ENCODE measurements at regions not wholly inside any gene's neighbourhood (a gene's known extent, or its start where the extent isn't known, plus 50 kb on each side); places are given as distances from the start of the nearest gene placed in this dataset.

DNA sequence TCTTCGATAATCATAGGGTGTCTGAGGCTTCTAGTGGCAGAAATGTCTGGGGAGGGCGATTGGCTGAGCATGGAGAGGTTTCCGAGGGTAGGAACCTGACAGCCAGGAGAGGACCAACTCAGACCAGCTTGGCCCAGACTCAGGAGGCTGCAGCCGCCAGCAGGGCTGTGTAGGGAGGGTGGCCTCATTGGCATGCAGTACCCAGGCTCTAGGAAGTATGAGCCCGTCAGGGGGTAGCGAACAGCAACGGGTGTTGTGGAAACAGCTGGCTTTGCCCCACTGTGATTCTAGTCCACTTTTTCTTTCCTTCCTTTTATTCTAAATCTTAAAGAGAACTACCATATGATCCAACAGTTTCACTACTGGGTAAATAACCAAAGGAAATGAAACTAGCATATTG is 103.3 kb downstream of the DIRAS3 start:
- Histone ChIP-seq H3K4me3 (ENCODE audit: low read length) (no peak overlapping the region), H3K4me1 (ENCODE audit: control insufficient read depth, insufficient read depth, low read length) (peaks cover 14% of the 10 kb centered on the region), H3K9ac (ENCODE audit: low read depth, low read length) (no peak overlapping the region), H3K9me3 (replicated peaks; ENCODE audit: low read length) (no peaks in the 10 kb centered on the region), H3K36me3 (ENCODE audit: insufficient read depth, low read length) (no peaks in the 10 kb centered on the region), H3K4me2 (ENCODE audit: low read length) (no peak overlapping the region), H3K27me3 (ENCODE audit: control insufficient read depth, insufficient read depth, low read length) (no peaks in the 10 kb centered on the region)

DNA sequence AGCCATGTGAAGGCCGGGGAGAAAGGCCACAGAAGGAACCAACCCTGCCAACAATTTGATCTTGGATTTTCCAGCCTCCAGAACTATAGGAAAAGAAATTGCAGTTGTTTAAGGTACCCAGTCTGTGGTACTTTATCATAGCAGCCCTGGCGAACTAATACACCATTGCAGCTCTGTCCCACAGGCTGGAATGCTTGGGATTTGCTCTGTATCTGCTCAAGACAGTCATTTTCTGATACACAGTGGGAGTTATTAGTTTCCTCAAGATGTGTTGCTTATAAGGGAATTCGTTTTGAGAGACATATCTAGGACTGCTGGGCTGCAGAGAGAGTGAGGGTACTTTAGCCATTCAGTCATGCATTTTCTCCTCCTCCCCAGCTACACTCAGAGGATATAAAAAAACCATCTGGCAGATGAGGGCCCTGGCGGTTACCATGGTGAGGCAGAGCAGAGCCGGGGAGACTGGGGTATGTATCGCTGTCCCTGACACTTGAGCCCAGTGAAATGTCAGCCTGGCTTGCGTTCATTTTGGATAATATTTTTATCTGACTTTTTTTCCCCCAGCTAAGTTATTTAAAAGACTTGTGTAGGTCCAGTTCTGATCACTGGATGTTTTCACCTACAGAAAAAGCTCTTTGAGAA is 104.6 kb downstream of the DIRAS3 start:
- H3K4me2 ChIP-seq (ENCODE audit: low read length), result no peak overlapping the region
- no peak overlapping the region for H3K4me3 ChIP-seq (ENCODE audit: low read length)
- H3K9me3 ChIP-seq (replicated peaks; ENCODE audit: low read length), result no peaks in the 10 kb centered on the region
- H3K9ac ChIP-seq (ENCODE audit: low read depth, low read length), result no peak overlapping the region
- H3K4me1 ChIP-seq (ENCODE audit: control insufficient read depth, insufficient read depth, low read length), result peaks cover 11% of the 10 kb centered on the region
- H3K36me3 ChIP-seq (ENCODE audit: insufficient read depth, low read length), result no peaks in the 10 kb centered on the region
- H3K27me3 ChIP-seq (ENCODE audit: control insufficient read depth, insufficient read depth, low read length), result no peaks in the 10 kb centered on the region

DNA sequence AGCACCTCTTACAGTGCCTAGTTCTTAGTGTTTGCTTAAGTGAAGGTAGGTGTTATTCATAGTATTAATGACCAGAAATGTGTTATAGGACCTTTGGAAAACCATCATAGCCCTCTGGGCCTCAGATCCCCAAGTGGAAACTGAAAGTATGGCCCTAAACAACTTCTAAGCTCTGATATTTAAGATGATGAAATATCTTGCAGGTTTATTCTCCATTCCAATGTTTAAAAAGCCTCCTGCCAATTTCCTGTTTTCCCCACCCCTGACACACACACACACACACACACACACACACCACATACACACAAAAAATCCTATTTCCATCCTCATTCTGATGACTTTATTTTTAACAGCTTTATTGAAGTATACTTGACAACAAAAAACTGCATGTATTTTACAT is 108.2 kb downstream of the DIRAS3 start:
- Histone ChIP-seq H3K36me3 (ENCODE audit: insufficient read depth, low read length) (no peaks in the 10 kb centered on the region), H3K4me3 (ENCODE audit: low read length) (no peak overlapping the region), H3K9me3 (replicated peaks; ENCODE audit: low read length) (no peaks in the 10 kb centered on the region), H3K27me3 (ENCODE audit: control insufficient read depth, insufficient read depth, low read length) (no peaks in the 10 kb centered on the region), H3K4me1 (ENCODE audit: control insufficient read depth, insufficient read depth, low read length) (peaks cover 14% of the 10 kb centered on the region), H3K9ac (ENCODE audit: low read depth, low read length) (no peak overlapping the region), H3K4me2 (ENCODE audit: low read length) (no peak overlapping the region)

DNA sequence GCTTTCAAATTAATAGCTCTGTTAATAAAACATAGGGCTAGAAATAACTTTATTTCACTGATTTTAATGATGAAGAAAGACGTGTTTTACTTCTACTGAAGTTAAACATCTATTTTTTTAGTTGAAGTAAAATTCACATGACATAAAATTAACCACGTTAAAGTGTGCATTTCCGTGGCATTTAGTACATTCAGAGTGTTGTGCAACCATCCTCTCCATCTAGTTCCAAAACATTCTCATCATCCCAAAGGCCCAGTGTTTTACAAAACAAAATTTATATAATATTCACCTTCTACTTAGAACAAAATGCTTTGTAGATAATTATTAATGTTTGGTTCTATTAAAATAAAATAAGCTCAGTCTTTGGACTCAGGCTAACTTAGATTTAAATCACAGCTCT is 108.5 kb upstream of the GNG12 start:
- Histone ChIP-seq H3K9ac (ENCODE audit: low read depth, low read length) (no peak overlapping the region), H3K4me3 (ENCODE audit: low read length) (no peak overlapping the region), H3K4me2 (ENCODE audit: low read length) (no peak overlapping the region), H3K27me3 (ENCODE audit: control insufficient read depth, insufficient read depth, low read length) (no peaks in the 10 kb centered on the region), H3K4me1 (ENCODE audit: control insufficient read depth, insufficient read depth, low read length) (peaks cover 18% of the 10 kb centered on the region), H3K9me3 (replicated peaks; ENCODE audit: low read length) (no peaks in the 10 kb centered on the region), H3K36me3 (ENCODE audit: insufficient read depth, low read length) (no peaks in the 10 kb centered on the region)

DNA sequence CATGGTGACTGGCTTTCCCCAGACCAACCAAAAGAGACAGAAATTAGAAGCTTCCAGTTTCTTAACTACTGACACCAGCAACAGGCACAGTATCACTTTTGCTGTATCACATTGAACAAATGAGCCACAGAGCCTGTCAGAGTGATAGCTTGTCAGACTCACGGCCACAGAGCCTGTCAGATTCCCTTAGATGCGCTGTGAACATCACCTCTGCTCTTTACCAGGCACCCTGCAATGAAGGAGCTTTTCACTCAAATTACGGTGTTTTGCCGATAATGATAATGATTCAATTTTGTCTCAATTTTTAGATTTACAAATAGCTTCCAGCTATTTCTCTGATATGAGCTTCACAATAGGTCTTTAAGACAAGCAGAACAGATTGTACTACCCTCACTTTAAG is 107.9 kb upstream of the GNG12 start:
- Histone ChIP-seq H3K9me3 (replicated peaks; ENCODE audit: low read length) (no peaks in the 10 kb centered on the region), H3K27me3 (ENCODE audit: control insufficient read depth, insufficient read depth, low read length) (no peaks in the 10 kb centered on the region), H3K4me2 (ENCODE audit: low read length) (no peak overlapping the region), H3K4me3 (ENCODE audit: low read length) (no peak overlapping the region), H3K9ac (ENCODE audit: low read depth, low read length) (no peak overlapping the region), H3K36me3 (ENCODE audit: insufficient read depth, low read length) (no peaks in the 10 kb centered on the region), H3K4me1 (ENCODE audit: control insufficient read depth, insufficient read depth, low read length) (peaks cover 18% of the 10 kb centered on the region)

DNA sequence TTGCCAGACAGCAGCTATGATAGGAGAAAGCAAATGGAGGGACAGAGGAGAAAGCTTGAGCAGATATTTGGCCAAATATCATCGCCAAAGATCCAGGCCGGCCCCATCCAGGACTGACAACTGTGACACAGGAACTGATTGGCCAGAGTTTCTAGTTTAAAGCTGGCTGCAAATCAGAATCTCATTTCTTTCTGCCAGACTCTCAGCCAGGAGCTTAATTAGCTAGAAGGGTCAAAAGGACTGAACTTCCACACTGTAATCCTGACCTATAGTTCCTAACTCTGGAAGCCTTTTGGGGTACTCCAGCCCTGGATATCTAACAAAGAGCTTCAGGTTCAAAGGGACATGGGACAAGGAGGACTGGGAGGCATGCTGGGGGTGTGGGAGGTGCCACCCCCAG is 106.7 kb upstream of the GNG12 start:
- H3K9me3 ChIP-seq (replicated peaks; ENCODE audit: low read length), result no peaks in the 10 kb centered on the region
- H3K36me3 ChIP-seq (ENCODE audit: insufficient read depth, low read length), result no peaks in the 10 kb centered on the region
- H3K4me2 ChIP-seq (ENCODE audit: low read length), result no peak overlapping the region
- H3K9ac ChIP-seq (ENCODE audit: low read depth, low read length), result no peak overlapping the region
- H3K27me3 ChIP-seq (ENCODE audit: control insufficient read depth, insufficient read depth, low read length), result no peaks in the 10 kb centered on the region
- H3K4me3 ChIP-seq (ENCODE audit: low read length), result no peak overlapping the region
- H3K4me1 ChIP-seq (ENCODE audit: control insufficient read depth, insufficient read depth, low read length), result peaks cover 14% of the 10 kb centered on the region

DNA sequence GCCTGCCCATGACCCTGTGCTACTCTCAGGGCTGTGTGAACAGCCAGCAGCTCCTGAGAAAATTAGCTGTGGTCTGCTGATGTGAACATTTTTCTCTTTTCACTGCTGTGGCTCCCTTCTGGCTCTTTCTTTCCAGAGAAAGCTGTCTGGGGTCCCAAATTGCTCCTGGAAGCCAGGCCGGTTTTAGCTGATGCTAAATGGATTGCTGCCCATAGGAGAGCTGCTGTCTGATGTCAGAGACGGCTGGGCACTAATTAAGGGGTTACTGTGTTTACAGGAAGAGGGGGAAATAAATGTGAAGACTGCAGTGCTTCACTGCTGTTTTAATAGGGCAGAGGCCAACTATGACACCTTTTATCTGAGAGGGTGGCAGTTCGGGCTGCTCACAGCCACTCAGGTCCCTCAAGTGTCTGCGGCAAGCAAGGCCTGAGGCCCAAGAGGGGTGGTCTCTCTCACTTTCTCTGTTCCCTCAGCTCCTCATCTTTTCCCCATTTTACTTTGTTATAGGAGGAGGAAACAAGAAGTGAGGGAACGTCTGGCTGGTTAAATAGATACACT is 106.0 kb upstream of the GNG12 start:
- Histone ChIP-seq H3K9ac (ENCODE audit: low read depth, low read length) (no peak overlapping the region), H3K27me3 (ENCODE audit: control insufficient read depth, insufficient read depth, low read length) (no peaks in the 10 kb centered on the region), H3K4me3 (ENCODE audit: low read length) (no peak overlapping the region), H3K36me3 (ENCODE audit: insufficient read depth, low read length) (no peaks in the 10 kb centered on the region), H3K4me1 (ENCODE audit: control insufficient read depth, insufficient read depth, low read length) (peaks cover 14% of the 10 kb centered on the region), H3K9me3 (replicated peaks; ENCODE audit: low read length) (no peaks in the 10 kb centered on the region), H3K4me2 (ENCODE audit: low read length) (no peak overlapping the region)

DNA sequence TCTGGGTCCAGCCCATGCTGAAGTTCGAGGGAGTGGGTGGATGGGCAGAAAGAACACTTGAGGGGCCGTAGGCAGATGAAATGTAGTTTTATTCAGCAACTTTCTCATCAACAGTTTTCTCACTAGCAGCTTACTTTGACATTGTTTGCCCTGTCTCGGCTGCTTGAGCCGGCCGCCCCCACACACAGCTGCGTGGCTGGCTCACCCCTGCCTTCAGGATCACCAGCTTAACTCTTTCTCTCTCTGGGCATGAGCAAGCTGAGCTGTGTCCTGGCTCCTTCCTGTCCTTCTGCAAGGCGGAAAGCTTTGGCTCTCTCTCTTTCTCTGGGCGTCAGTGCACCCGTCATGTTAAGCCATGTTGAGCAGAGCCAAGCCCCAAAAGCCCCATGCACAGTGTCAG is 104.4 kb upstream of the GNG12 start:
- peak overlapping the region; percentile 19 for H3K9ac ChIP-seq (ENCODE audit: low read depth, low read length)

DNA sequence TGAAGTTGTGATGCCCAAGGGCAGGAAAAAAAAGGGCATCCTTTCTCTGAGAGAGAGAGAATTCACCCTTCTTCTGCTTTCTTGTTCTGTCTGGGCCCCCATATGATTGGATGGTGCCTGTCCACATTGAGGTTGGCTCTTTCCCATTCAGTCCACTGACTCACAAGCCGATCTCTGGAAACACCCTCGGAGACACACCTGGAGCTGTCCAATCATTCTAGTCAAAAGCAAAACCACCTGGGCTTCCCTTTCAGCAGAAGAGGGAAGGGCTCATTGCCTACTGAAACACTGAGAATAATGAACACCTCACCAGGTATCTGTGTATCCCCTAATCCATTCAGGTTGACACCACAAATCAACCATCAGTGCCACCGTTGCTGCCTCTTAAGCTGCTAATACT is 103.7 kb upstream of the GNG12 start:
- Histone ChIP-seq H3K4me1 (ENCODE audit: control insufficient read depth, insufficient read depth, low read length) (peaks cover 14% of the 10 kb centered on the region), H3K36me3 (ENCODE audit: insufficient read depth, low read length) (no peaks in the 10 kb centered on the region), H3K4me2 (ENCODE audit: low read length) (peak overlapping the region; percentile 68), H3K27me3 (ENCODE audit: control insufficient read depth, insufficient read depth, low read length) (no peaks in the 10 kb centered on the region), H3K9me3 (replicated peaks; ENCODE audit: low read length) (no peaks in the 10 kb centered on the region), H3K9ac (ENCODE audit: low read depth, low read length) (peak overlapping the region; percentile 19), H3K4me3 (ENCODE audit: low read length) (no peak overlapping the region)

More for the DNA sequence above, 104.4 kb upstream of the GNG12 start:
- peak overlapping the region; percentile 18 for H3K4me3 ChIP-seq (ENCODE audit: low read length)
- no peaks in the 10 kb centered on the region for H3K36me3 ChIP-seq (ENCODE audit: insufficient read depth, low read length)
- peak overlapping the region; percentile 68 for H3K4me2 ChIP-seq (ENCODE audit: low read length)
- H3K4me1 ChIP-seq (ENCODE audit: control insufficient read depth, insufficient read depth, low read length), result peaks cover 14% of the 10 kb centered on the region
- H3K27me3 ChIP-seq (ENCODE audit: control insufficient read depth, insufficient read depth, low read length), result no peaks in the 10 kb centered on the region
- H3K9me3 ChIP-seq (replicated peaks; ENCODE audit: low read length), result no peaks in the 10 kb centered on the region

DNA sequence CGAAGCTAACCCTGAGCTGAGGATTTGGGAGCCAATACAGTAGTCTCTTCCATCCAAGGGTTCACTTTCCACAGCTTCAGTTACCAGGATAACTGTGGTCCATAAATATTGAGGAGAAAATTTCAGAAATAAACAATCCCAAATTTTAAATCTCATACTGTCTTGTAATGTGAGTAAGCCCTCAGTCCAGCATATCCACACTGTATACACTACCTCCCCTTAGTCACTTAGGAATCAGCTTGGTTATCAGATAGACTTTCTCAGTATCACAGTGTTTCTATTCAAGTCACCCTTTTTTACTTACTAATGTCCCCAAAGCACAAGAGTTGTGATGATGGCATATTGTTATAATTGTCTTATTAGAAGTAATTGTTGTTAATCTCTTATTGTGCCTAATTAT is 102.3 kb upstream of the GNG12 start:
- Histone ChIP-seq H3K4me1 (ENCODE audit: control insufficient read depth, insufficient read depth, low read length) (peaks cover 14% of the 10 kb centered on the region), H3K27me3 (ENCODE audit: control insufficient read depth, insufficient read depth, low read length) (no peaks in the 10 kb centered on the region), H3K4me2 (ENCODE audit: low read length) (no peak overlapping the region), H3K9me3 (replicated peaks; ENCODE audit: low read length) (no peaks in the 10 kb centered on the region), H3K4me3 (ENCODE audit: low read length) (no peak overlapping the region), H3K36me3 (ENCODE audit: insufficient read depth, low read length) (no peaks in the 10 kb centered on the region), H3K9ac (ENCODE audit: low read depth, low read length) (no peak overlapping the region)

DNA sequence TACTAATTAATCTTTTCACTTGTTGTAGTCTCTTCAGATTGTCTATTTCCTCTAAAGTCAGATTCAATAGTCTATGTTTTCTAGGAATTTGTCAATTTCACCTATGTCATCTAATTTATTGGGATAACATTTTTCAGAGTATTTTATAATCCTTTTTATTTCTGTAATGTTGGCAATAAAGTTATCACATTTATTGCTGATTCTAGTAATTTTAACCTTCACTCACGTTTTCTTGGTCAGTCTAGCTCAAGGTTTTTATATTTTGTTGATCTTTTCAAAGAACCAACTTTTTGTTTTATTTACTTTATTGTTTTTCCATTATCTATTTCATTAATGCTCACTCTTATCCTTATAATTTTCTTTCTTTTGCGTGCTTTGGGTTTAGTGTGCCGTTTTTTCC is 97.9 kb upstream of the GNG12 start:
- Histone ChIP-seq H3K4me1 (ENCODE audit: control insufficient read depth, insufficient read depth, low read length) (no peaks in the 10 kb centered on the region), H3K27me3 (ENCODE audit: control insufficient read depth, insufficient read depth, low read length) (no peaks in the 10 kb centered on the region), H3K36me3 (ENCODE audit: insufficient read depth, low read length) (no peaks in the 10 kb centered on the region), H3K9me3 (replicated peaks; ENCODE audit: low read length) (no peaks in the 10 kb centered on the region), H3K4me3 (ENCODE audit: low read length) (no peak overlapping the region), H3K9ac (ENCODE audit: low read depth, low read length) (no peak overlapping the region), H3K4me2 (ENCODE audit: low read length) (no peak overlapping the region)

DNA sequence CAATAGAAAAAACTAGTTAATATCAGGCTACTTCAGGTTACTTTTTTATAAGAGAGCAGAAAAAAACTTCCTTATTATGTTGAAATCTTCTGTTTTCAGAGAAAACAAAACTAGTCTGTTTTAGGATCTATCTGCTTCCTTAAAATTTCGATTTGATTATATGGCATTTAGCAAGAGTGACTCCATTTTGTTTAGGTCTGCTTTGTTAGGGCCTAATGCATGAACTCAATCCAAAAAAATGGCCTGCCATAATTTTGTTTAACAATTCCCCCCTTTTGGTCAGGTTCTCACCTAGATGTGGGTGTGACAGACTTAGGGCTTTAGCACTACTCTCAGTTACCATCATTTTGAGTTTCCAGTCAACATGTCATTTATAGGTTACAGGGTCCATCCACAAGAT is 89.8 kb upstream of the GNG12 start:
- H3K27me3 ChIP-seq (ENCODE audit: control insufficient read depth, insufficient read depth, low read length), result no peaks in the 10 kb centered on the region

More for the DNA sequence above, 89.8 kb upstream of the GNG12 start:
- no peaks in the 10 kb centered on the region for H3K9me3 ChIP-seq (replicated peaks; ENCODE audit: low read length)
- H3K36me3 ChIP-seq (ENCODE audit: insufficient read depth, low read length), result no peaks in the 10 kb centered on the region
- H3K4me1 ChIP-seq (ENCODE audit: control insufficient read depth, insufficient read depth, low read length), result no peaks in the 10 kb centered on the region
- no peak overlapping the region for H3K4me3 ChIP-seq (ENCODE audit: low read length)
- H3K9ac ChIP-seq (ENCODE audit: low read depth, low read length), result no peak overlapping the region
- no peak overlapping the region for H3K4me2 ChIP-seq (ENCODE audit: low read length)

Data from skeletal muscle satellite cell (primary cell).